Loucy (cell line): ENCODE measurements at regions not wholly inside any gene's neighbourhood (a gene's known extent, or its start where the extent isn't known, plus 50 kb on each side); places are given as distances from the start of the nearest gene placed in this dataset.

Source experiments
- H2AFZ ChIP-seq: fragments of 200-600 bp; sonication (generic); 2 replicates; pipeline ENCODE4 v1.6.0; 2016; ENCODE audit warnings: antibody characterized with exemption, mild to moderate bottlenecking, low read length, moderate library complexity
- H3F3A ChIP-seq: fragments of 200-600 bp; 2 replicates; pipeline ENCODE4 v1.6.0; 2016; ENCODE audit warnings: antibody characterized with exemption, low read depth, mild to moderate bottlenecking
- H3K27me3 ChIP-seq: fragments of 200-600 bp; sonication (generic); 2 replicates; pipeline ENCODE4 v1.6.1; 2014; ENCODE audit warnings: low read length, mild to moderate bottlenecking; ENCODE audit not compliant: insufficient read depth, poor library complexity, severe bottlenecking
- H3K36me3 ChIP-seq: fragments of 200-600 bp; sonication (generic); 2 replicates; pipeline ENCODE4 v1.6.1; 2016; ENCODE audit warnings: low read length; ENCODE audit not compliant: insufficient read depth
- H3K4me1 ChIP-seq: fragments of 200-600 bp; sonication (generic); 2 replicates; pipeline ENCODE4 v1.5.1; 2014; ENCODE audit warnings: low read length, mild to moderate bottlenecking; ENCODE audit not compliant: insufficient read depth, poor library complexity, severe bottlenecking
- H3K4me2 ChIP-seq: fragments of 200-600 bp; sonication (generic); 2 replicates; pipeline ENCODE4 v1.6.0; 2014; ENCODE audit warnings: antibody characterized with exemption, low read length, low read depth, mild to moderate bottlenecking; ENCODE audit not compliant: poor library complexity, severe bottlenecking
- H3K4me3 ChIP-seq: fragments of 200-600 bp; sonication (generic); 2 replicates; pipeline ENCODE4 v1.5.1; 2014; ENCODE audit warnings: low read length, mild to moderate bottlenecking, mixed read lengths; ENCODE audit not compliant: poor library complexity, severe bottlenecking
- H3K79me2 ChIP-seq: fragments of 200-600 bp; sonication (generic); 2 replicates; pipeline ENCODE4 v1.6.1; 2014; ENCODE audit warnings: low read length; ENCODE audit not compliant: insufficient read depth
- H3K9ac ChIP-seq: fragments of 200-600 bp; sonication (generic); 2 replicates; pipeline ENCODE4 v1.6.0; 2014; ENCODE audit warnings: mild to moderate bottlenecking, low read depth, low read length, moderate library complexity; ENCODE audit not compliant: poor library complexity, severe bottlenecking
- H3K9me2 ChIP-seq: fragments of 200-600 bp; sonication (generic); replicated peaks from 2 replicates; pipeline ENCODE4 v1.6.1; 2016; ENCODE audit warnings: low read depth, low read length, mixed read lengths
- H3K9me3 ChIP-seq: fragments of 200-600 bp; sonication (generic); 2 replicates; pipeline ENCODE4 v1.6.1; 2014; ENCODE audit warnings: mild to moderate bottlenecking, antibody characterized with exemption, low read length, low read depth; ENCODE audit not compliant: insufficient read depth
- H4K20me1 ChIP-seq: fragments of 200-600 bp; sonication (generic); 2 replicates; pipeline ENCODE4 v1.6.0; 2014; ENCODE audit warnings: antibody characterized with exemption, low read length, mild to moderate bottlenecking; ENCODE audit not compliant: insufficient read depth, poor library complexity, severe bottlenecking
- CTCF ChIP-seq: fragments of 200-600 bp; sonication (generic); conservative IDR thresholded peaks from 2 replicates; pipeline ENCODE4 v1.5.1; 2014; ENCODE audit warnings: mild to moderate bottlenecking, antibody characterized with exemption, low read length
- EZH2phosphoT487 ChIP-seq: fragments of 200-600 bp; IDR thresholded peaks from 2 replicates; pipeline ENCODE4 v1.6.1; 2018; ENCODE audit warnings: antibody characterized with exemption, mild to moderate bottlenecking, moderate library complexity, borderline replicate concordance

DNA sequence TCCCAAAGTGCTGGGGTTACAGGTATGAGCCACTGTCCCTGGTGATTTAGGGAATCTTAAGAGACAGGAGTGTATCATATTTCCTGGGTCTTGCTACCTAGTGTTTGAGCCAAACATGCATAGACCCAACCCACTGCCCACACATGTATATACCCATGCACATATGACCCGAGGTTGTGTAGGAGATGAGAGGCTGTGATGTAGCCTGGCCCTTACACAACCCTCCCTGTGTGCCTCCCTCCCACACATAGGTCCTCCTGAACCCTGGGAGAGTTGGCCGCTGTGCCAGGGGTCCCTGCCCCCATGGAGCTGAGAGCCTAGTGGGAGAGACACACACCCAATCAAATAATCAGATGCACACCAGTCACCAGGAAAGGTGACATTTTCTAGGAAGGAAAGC lies 365.9 kb downstream of the ZNF536 start:
- H3K9me3 ChIP-seq: no peaks in the 10 kb centered on the region; the same call in 1 of the 2 replicates
- no peak for TF ChIP-seq EZH2phosphoT487
- no peak for TF ChIP-seq CTCF
- H3K9ac ChIP-seq: no peak overlapping the region
- no peaks in the 10 kb centered on the region for H3K4me1 ChIP-seq
- no peak overlapping the region for H2AFZ ChIP-seq
- no peaks in the 10 kb centered on the region for H3K79me2 ChIP-seq
- H3F3A ChIP-seq: no peaks in the 10 kb centered on the region
- no peaks in the 10 kb centered on the region for H4K20me1 ChIP-seq
- no peaks in the 10 kb centered on the region for H3K36me3 ChIP-seq
- no peaks in the 10 kb centered on the region for H3K27me3 ChIP-seq
- no peak overlapping the region for H3K4me2 ChIP-seq
- H3K9me2 ChIP-seq: no peaks in the 10 kb centered on the region
- H3K4me3 ChIP-seq: no peak overlapping the region

DNA sequence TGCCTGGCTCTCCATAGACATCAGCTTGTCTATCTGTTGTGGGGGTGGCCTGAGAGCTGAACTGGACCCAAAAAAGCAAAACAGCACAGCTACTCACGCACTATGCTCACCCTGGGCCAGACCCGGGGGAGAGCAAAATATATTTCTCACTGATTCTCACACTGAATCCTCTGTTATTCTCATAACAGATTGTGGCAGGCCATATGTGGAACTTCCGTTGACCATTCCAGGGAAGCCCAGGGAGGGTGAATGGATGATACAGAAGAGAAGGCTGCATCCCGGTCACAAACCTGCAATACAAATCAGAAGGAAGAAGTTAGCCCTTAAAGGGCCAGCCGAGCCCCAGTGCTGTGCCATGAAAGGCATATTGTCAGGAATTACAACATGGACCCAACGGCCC lies 362.5 kb downstream of the ZNF536 start:
- Histone ChIP-seq H3K4me2 (no peak overlapping the region), H3K9me3 (no peaks in the 10 kb centered on the region; the same call in 1 of the 2 replicates), H3K9me2 (no peaks in the 10 kb centered on the region), H3K79me2 (no peaks in the 10 kb centered on the region), H2AFZ (no peak overlapping the region), H3K27me3 (no peaks in the 10 kb centered on the region), H3K9ac (no peak overlapping the region), H3K36me3 (no peaks in the 10 kb centered on the region), H3K4me1 (no peaks in the 10 kb centered on the region), H3F3A (no peaks in the 10 kb centered on the region), H3K4me3 (no peak overlapping the region), H4K20me1 (no peaks in the 10 kb centered on the region)
- TF ChIP-seq CTCF (no peak), EZH2phosphoT487 (no peak)

DNA sequence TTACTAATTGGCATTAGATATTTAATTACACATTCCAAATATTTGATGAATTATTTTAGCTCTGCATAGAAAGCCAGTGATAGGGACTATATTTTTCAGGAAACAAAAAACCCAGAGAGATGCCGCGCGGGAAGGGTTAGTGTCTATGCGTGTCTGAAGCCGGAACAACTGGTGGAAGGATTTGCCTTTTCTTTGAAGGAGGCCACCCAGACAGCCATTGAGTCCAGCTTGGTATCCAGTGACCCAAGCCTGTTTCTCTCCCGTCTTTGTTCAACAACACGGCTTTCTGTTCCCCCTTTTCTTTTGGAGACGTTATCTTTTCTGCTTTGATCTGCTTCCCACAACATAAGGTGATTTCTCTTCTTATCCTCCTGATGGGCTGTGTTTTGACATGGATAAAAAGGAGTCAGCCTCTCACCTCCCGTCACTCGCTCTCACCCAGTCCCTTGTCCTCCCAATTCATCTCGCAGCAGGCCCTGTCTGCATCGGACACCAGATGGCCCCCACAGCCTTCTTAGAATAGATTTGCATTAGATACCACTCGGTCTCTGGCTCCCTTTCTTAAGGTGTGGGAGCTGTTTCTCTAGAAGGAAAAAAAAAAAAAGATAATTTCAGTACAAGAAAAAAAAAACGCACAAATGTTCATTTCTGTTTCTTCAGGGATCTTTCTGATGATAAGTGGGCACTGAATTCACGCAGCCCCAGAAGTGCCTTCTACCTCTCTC lies 361.8 kb downstream of the ZNF536 start:
- Histone ChIP-seq H3K9ac (no peak overlapping the region), H3K79me2 (no peaks in the 10 kb centered on the region), H3K27me3 (no peaks in the 10 kb centered on the region), H3K4me2 (no peak overlapping the region), H2AFZ (no peak overlapping the region), H3F3A (no peaks in the 10 kb centered on the region), H3K4me3 (no peak overlapping the region), H3K36me3 (no peaks in the 10 kb centered on the region), H4K20me1 (no peaks in the 10 kb centered on the region), H3K9me2 (no peaks in the 10 kb centered on the region), H3K4me1 (no peaks in the 10 kb centered on the region), H3K9me3 (no peaks in the 10 kb centered on the region; the same call in 1 of the 2 replicates)
- TF ChIP-seq CTCF (no peak), EZH2phosphoT487 (no peak)
